CD4-positive, alpha-beta T cell treated with Interleukin-4 for 4 hours (primary cell): ENCODE measurements at regions not wholly inside any gene's neighbourhood (a gene's known extent, or its start where the extent isn't known, plus 50 kb on each side); places are given as distances from the start of the nearest gene placed in this dataset.
"Not testable (repeated sequence)": the region's sequence is repeated elsewhere in the genome, so short reads cannot be mapped to it uniquely, and the experiment has no call there.

Experiments used
- DNase-seq: peaks from one replicate; pipeline ENCODE4 v3.0.0-alpha.2; 2020

- no peak for DNase-seq
Measured at GRCh38 chr7:102721-103120, 89.7 kb upstream of the FAM20C start.

DNA sequence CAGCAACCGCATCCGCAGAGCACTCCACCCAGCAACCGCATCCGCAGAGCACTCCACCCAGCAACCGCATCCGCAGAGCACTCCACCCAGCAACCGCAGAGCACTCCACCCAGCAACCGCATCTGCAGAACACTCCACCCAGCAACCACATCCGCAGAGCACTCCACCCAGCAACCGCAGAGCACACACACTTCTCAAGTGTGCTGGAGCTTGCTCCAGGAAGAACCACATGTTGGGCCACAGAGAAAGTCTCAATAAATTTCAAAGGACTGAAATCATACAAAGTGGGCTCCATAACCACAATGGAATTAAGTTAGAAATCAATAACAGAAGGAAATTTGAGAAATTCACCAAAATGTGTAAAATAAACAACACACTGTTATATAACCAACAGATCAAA, 88.4 kb upstream of the FAM20C start:
- not testable (repeated sequence) for DNase-seq

GRCh38 chr7:105002-105401, 87.4 kb upstream of the FAM20C start:
- DNase-seq: no peak

DNA sequence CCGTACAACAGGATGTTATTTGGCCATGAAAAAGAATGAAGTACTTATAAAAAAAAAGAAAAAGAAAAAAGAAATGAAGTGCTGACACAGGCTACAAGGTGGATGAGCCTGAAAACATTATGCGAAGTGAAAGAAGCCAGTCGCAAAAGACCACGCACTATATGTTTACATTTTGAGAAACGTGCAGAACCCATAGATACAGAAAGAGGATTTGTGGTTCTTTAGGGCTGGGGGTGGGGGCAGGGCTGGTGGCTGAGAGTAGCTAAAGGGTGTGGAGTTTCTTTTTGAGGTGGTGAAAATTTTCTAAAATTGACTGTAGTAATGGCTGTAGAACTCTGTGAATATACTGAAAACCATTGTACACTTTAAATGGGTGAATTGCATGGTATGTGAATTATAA, 86.0 kb upstream of the FAM20C start:
- no peak for DNase-seq

GRCh38 chr7:107233-107632, 85.1 kb upstream of the FAM20C start:
- no peak for DNase-seq

- DNase-seq: no peak
Measured at GRCh38 chr7:107907-108306, 84.5 kb upstream of the FAM20C start.

DNA sequence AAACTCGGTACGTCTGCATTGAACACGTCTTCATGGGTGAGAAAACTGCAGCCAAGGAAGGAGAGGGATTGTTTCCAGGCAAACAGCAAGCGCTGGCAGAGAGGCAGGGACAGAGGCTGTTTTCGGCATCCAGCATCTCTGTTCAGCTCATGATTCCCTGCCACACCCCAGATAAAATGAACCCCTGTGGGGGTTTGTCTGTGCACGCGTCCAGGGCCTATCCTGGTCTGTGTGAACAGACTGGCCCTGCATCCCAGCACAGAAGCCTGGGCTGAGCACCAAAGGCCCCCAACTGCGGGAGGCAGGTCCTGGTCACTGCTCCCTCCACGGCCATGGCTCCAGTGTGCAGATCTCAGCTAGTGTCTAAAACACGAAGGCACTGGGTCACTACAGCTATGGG, 83.3 kb upstream of the FAM20C start:
- no peak for DNase-seq

- DNase-seq: no peak
Measured at GRCh38 chr7:109898-110556, 82.3 kb upstream of the FAM20C start.

DNA sequence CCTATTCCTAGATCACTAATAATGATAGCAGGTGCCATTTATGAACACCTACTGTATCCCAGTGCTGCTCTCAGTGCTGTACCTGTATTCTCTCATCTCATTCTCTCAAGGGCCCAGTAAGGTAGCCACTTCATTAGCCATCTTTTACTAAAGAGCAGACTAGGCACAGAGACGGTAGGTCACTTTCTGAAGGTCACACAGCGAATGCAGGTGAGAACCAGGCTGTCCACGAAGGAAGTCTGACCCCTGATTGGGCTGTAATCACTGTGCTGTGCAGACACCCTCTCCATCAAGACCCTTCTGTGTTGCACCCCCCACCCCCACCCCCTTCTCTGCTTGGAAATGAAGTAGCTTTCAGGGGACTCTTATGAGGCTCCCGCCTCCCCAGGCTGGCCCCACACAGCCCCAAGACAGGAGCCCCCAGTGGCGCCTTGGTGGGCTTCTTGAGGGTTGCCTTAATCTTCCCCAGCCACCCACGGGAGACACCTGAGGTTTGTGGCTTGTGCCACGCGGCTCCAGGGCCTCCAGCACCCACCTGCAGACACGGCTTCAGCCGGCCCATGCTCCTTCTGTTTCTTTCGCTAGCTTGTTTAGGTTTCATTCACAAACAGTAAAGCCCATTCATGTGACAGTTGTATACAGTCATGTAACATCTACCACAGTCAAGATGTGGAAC, 81.7 kb upstream of the FAM20C start:
- no peak for DNase-seq

GRCh38 chr7:111591-111990, 80.8 kb upstream of the FAM20C start:
- no peak for DNase-seq

DNA sequence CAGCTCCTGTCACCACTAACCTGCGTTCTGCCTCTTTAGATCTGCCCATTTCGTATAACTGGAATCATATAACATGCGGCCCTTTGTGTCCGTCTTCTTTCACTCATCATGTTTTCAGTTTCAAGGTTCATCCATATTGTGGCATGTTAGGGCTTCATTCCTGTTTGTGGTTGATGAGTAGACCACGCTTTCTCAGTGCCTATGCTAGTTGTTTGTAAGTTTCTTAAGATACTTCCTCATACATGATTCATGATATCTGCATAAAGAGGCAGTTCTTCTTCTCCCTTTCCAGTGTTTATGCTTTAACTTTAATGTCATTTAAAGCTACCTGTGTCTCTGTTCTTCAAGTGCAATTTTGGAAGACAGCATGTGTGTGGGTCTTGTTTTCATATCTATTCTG, 79.5 kb upstream of the FAM20C start:
- peak; percentile 6 for DNase-seq

GRCh38 chr7:115274-115911, 77.0 kb upstream of the FAM20C start:
- DNase-seq: no peak

DNA sequence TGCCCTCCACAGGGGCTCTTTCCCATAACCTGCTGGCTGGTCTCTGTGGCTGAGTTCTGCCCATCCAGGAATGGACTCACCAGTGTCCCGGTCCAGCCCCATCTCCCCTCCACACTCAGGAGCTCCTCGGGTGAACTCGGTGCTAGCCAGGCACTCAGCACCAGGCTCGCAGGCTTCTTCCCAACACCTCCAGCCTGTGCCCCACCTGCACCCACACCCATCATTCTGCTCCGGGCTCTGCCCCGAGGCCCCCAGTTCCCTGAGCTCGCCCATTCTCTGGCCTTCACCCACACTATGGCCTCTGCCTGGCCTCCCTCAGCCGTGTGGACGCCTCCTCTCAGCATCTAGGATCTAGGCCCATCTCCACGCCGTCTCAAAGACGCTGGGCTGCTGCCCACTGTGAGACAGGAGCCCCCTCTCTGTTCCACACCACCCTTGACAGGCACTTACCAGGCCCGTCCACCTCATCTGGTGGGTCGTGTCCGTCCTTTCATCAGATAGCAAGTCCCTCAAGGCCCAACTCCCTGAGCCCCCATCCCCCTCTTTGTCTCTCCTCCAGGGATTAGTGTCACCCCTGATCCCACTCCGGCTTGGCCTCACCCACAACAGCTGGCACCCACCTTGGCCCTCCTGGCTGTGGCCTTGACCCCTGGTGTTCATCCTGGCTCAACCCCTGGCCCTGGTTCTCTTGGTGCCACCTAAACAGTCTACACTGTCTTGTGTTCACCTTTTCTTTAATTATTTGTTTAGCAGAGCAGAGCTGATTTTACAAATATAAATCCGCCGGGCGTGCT, 76.0 kb upstream of the FAM20C start:
- no peak for DNase-seq

DNA sequence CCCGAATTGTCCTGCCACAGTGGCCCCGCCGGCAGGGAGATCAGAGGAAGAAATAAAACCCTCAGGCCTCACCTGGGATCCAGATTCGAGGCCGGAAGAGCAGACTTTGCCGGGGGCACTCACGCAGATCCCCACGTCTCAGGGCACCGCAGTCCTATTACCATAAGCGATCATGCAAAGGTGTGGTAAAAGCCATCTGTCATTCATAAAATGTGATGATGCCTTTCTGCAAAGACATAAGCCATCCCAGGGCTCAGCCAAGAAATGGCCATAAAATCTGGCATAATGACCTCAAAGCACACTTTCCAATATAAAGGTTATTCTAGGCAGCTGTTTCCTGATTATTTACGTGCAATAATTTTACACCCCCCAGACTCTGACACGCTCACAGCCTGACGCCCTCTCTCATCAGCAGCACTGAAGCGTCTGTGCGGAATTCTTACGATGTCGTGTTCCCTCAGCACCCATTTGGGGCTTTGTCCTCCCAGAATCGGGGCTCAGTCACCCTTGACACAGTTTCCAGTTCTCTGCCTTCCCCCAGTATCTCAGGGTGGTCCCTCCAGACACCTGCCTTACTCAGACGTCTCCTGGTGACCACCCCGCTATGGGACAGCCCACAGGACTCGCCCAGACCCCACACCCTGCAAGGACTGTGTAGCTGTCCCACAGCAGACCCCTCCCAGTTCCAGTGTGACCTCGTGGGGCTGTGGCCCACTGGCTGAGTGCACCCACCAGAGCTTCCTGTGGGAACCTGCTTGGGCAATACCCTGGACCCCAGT, 74.3 kb upstream of the FAM20C start:
- DNase-seq: no peak

- DNase-seq: no peak
Measured at GRCh38 chr7:118615-119391, 73.6 kb upstream of the FAM20C start.

DNA sequence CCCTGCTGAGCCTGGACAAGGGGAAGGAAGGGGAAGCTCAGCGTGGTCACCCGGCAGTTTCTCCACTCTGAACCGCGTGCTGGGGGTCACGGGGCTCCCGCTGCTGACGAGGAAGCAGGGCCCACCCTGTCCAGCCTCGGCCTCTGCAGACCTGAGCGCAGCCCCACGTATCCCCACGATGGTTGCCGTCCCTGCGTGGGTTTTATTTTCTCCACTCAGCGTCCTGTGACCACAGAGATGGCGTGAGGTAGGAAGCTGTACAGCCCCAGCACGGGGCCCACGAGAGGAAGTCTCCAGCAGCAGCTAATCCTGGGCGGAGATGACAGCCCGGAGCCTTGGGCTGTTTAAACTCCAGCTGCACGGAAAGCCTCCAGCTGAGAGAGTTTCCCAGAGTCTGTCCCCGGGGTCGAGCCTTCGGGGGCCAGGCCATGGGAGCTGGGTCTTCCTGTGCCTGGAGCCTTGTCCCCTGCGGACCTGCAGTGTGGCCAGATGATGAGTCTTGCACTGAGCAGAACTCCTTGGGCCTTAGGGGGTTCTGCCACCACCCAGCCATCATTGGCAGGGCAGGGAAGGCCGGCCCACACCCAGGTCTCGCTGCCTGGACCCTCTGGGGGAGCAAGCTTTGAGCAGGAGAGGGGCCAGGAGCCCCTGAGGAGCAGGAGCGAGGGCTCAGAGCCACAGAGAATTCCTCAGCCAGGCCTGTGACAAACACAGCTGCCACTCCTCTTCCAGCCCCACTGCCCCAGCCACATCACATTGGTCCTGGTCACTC, 72.8 kb upstream of the FAM20C start:
- no peak for DNase-seq

GRCh38 chr7:120164-120991, 72.0 kb upstream of the FAM20C start:
- no peak for DNase-seq

GRCh38 chr7:121002-121785, 71.2 kb upstream of the FAM20C start:
- no peak for DNase-seq

DNA sequence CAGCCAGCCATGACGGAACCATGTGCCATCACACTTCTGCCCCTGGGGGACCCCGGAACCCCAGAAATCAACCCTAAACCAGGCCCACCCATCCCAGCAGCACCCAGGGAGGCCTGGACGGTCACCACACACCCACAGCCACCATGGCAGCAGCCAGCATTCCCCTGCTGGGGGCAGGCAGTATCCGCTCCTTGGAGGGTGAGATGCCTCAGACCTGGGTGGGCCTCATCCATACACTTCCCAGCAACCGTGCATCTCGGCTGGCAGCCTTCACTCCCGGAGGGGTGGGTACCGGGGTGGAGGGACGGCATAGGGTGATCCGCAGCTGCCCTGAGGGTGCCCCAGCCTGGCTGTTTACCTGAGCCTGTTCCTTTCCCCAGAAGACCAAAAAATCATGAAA, 69.1 kb upstream of the FAM20C start:
- DNase-seq: no peak
